HUES64 (cell line): ENCODE measurements at regions not wholly inside any gene's neighbourhood (a gene's known extent, or its start where the extent isn't known, plus 50 kb on each side); places are given as distances from the start of the nearest gene placed in this dataset.

ENCODE experiments used
- H3K27ac ChIP-seq: 2 replicates; pipeline ENCODE4 v1.7.0; 2013; ENCODE audit warnings: low read depth, low read length, inconsistent platforms
- H3K27me3 ChIP-seq: 2 replicates; pipeline ENCODE4 v1.6.1; 2013; ENCODE audit warnings: mild to moderate bottlenecking, low read length; ENCODE audit not compliant: insufficient read depth
- H3K36me3 ChIP-seq: 2 replicates; pipeline ENCODE4 v1.6.1; 2013; ENCODE audit warnings: mild to moderate bottlenecking, low read length; ENCODE audit not compliant: insufficient read depth
- H3K4me1 ChIP-seq: 2 replicates; pipeline ENCODE4 v1.6.1; 2013; ENCODE audit warnings: mild to moderate bottlenecking, low read length, moderate library complexity; ENCODE audit not compliant: insufficient read depth
- H3K4me3 ChIP-seq: 2 replicates; pipeline ENCODE4 v1.5.1; 2013; ENCODE audit warnings: mild to moderate bottlenecking, low read length, moderate library complexity
- H3K9ac ChIP-seq: 2 replicates; pipeline ENCODE4 v1.6.1; 2013; ENCODE audit warnings: mild to moderate bottlenecking, low read depth, low read length
- H3K9me3 ChIP-seq: 2 replicates; pipeline ENCODE4 v1.6.1; 2013; ENCODE audit warnings: low read depth, low read length; ENCODE audit not compliant: insufficient read depth
- WGBS: fragments of 150-250, 120-280 bp; methylation state at CpG from one replicate; pipeline ENCODE4 v1.1.7; 2013; ENCODE audit warnings: missing lambda C conversion rate; 5-methylcytosine and 5-hydroxymethylcytosine counted together

- H3K9ac ChIP-seq: no peak overlapping the region
- no peaks in the 10 kb centered on the region for H3K4me1 ChIP-seq
- 86% methylated on average over 2 of the region's 2 CpGs for WGBS
Measured at GRCh38 chr1:68378296-68379084, 71.3 kb downstream of the RPE65 start.

DNA sequence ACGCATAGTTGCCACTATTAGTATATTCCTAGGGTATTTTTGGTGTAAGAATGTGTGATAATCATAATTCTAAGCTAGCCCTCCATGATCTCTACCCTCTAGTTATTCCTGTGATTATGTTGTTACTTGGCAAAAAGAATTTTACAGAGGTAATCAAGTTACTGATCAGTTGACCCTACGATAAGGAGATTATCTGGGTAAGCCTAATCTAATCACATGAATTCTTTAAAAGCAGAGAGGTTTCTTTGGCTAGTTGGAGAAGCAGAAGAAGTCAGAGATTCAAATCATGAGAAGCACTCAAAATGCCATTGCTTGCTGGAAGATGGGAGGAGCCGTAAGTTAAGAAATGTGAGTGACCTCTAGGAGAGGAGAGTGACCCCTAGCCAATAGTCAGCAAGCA, 72.7 kb downstream of the RPE65 start:
- no peak overlapping the region for H3K9ac ChIP-seq
- no peaks in the 10 kb centered on the region for H3K27me3 ChIP-seq
- no peaks in the 10 kb centered on the region for H3K4me1 ChIP-seq
- H3K27ac ChIP-seq: no peak overlapping the region
- H3K4me3 ChIP-seq: no peak overlapping the region
- no peaks in the 10 kb centered on the region for H3K9me3 ChIP-seq
- no peaks in the 10 kb centered on the region for H3K36me3 ChIP-seq
- WGBS: 95% methylated on average over 2 of the region's 3 CpGs

More at GRCh38 chr1:68378296-68379084, 71.3 kb downstream of the RPE65 start:
- Histone ChIP-seq H3K27me3 (no peaks in the 10 kb centered on the region), H3K9me3 (no peaks in the 10 kb centered on the region), H3K36me3 (no peaks in the 10 kb centered on the region), H3K4me3 (no peak overlapping the region), H3K27ac (no peak overlapping the region)

GRCh38 chr1:68376441-68376840, 73.3 kb downstream of the RPE65 start:
- Histone ChIP-seq H3K27ac (no peak overlapping the region), H3K9ac (no peak overlapping the region), H3K9me3 (no peaks in the 10 kb centered on the region), H3K36me3 (no peaks in the 10 kb centered on the region), H3K27me3 (no peaks in the 10 kb centered on the region), H3K4me1 (no peaks in the 10 kb centered on the region), H3K4me3 (no peak overlapping the region)

DNA sequence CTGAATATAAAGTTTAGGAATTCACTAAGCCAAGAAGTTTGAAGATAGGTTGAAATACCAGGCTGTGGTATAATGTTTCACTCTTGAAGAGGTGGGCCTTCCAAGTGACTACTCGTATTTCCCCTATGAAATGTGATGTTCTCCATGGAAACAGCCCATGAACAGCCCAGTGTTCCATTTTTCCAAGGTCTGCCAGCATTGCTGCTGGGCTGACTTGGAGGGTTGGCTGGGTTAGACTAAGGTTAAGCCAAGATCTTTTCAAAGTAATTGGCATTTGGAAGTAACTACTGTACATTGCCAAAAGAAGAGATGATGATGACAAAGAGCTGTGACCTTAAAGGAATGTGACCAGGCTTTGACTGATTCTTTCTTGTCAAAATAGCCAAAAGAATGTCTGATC, 73.8 kb downstream of the RPE65 start:
- WGBS: 87% methylated on average over 1 of the region's 1 CpG
- Histone ChIP-seq H3K27ac (no peak overlapping the region), H3K9me3 (no peaks in the 10 kb centered on the region), H3K36me3 (no peaks in the 10 kb centered on the region), H3K27me3 (no peaks in the 10 kb centered on the region), H3K9ac (no peak overlapping the region), H3K4me3 (no peak overlapping the region), H3K4me1 (no peaks in the 10 kb centered on the region)

- WGBS: 95% methylated on average over 18 of the region's 18 CpGs
- Histone ChIP-seq H3K4me1 (no peaks in the 10 kb centered on the region), H3K9ac (no peak overlapping the region), H3K27ac (no peak overlapping the region), H3K4me3 (no peak overlapping the region), H3K36me3 (no peaks in the 10 kb centered on the region), H3K27me3 (no peaks in the 10 kb centered on the region), H3K9me3 (no peaks in the 10 kb centered on the region)
Measured at GRCh38 chr1:68373173-68373572, 76.6 kb downstream of the RPE65 start.

DNA sequence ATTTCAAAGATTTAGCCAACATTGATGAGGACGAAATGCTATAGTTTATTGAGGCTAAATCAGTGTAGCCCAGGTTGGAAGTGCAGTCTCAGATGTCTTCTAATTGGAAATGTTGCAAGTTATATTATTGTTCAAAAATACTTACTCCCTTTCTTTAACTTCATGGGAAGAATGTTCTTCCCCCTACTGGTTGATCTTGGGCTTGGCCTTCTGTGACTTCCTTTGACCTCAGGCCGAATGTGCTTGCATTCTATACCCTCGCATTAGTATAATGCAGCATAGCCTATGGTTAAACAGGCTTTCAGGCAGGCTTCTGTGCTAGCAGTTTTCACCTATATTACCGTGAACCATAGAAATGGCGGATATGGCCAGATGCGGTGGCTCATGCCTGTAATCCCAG, 77.3 kb downstream of the RPE65 start:
- Histone ChIP-seq H3K36me3 (no peaks in the 10 kb centered on the region), H3K4me1 (no peaks in the 10 kb centered on the region), H3K4me3 (no peak overlapping the region), H3K27ac (no peak overlapping the region), H3K9me3 (no peaks in the 10 kb centered on the region), H3K9ac (no peak overlapping the region), H3K27me3 (no peaks in the 10 kb centered on the region; the same call in 1 of the 2 replicates)
- 91% methylated on average over 6 of the region's 6 CpGs for WGBS

DNA sequence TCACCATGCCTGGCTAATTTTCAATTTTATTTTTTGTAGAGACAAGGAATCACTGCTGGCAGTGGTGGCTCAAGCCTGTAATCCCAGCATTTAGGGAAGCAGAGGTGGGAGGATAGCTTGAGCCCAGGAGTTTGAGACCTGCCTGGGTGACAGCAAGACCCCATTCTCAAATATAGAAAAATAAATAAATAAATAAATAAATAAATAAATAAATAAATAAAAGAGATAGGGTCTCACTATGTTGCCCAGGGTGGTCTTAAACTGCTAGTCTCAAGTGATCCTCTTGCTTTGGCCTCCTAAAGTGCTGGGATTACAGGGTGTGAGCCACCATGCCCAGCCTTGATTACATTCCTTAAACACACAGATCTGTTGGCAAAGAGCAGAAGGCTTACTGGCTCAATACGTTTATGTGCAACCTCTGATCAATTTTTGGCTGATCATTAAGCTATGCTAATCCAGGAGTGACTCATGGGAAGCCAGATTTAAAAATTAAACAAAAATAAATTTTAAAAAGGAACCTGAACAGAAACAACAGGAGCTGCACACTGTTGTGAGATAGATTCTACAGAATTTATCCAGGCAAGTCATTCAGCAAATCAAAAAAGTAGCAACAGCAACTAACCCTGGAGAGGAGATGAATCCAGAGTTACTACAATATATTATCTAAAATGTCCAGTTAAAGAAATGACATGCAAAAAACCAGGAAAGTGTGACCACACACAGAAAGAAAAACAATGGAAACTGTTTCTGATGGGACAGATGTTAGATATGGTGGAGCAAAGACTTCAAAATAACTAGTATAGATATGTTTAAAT, 79.4 kb downstream of the RPE65 start:
- H3K4me3 ChIP-seq: no peak overlapping the region
- 88% methylated on average over 1 of the region's 1 CpG for WGBS

GRCh38 chr1:68366572-68366971, 83.2 kb downstream of the RPE65 start:
- no peaks in the 10 kb centered on the region for H3K9me3 ChIP-seq
- no peak overlapping the region for H3K9ac ChIP-seq
- no peaks in the 10 kb centered on the region for H3K4me1 ChIP-seq
- no peak overlapping the region for H3K27ac ChIP-seq
- H3K4me3 ChIP-seq: no peak overlapping the region
- WGBS: 89% methylated on average over 4 of the region's 5 CpGs
- no peaks in the 10 kb centered on the region for H3K36me3 ChIP-seq
- H3K27me3 ChIP-seq: no peaks in the 10 kb centered on the region; the same call in 1 of the 2 replicates

More for the DNA sequence above, 79.4 kb downstream of the RPE65 start:
- no peaks in the 10 kb centered on the region for H3K9me3 ChIP-seq
- no peaks in the 10 kb centered on the region for H3K36me3 ChIP-seq
- no peaks in the 10 kb centered on the region for H3K4me1 ChIP-seq
- H3K9ac ChIP-seq: no peak overlapping the region
- no peak overlapping the region for H3K27ac ChIP-seq
- H3K27me3 ChIP-seq: no peaks in the 10 kb centered on the region; the same call in 1 of the 2 replicates

DNA sequence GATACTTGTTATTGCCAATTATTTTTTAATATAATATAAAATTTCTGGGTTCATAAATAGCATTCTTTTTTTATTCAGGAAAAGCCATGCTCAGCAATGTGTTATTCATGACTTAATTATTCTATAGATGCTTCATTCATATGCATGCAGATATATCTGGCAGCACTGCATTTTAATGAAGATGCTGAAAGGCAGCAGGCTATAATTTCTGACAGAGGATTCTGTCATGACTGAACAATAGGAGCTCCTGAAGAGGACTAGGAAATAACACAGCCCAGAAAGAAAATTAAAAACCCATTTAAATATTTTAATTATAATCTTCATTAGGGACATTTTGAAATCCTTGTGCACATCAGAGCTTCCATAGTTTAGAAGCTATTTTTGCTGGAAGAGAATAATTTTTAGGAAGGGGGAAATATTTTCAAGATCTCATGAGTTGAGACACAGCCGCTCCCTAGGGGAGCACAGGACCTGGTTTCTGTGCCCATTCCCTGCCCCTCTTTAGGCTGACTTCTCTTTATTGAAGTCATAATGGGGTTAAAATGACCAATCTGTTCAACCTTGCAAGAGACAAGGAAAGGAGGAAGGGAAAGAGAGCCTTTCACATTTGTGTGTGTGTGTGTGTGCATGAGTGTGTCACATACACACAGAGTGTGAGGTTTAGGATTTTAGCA, 83.9 kb downstream of the RPE65 start:
- Histone ChIP-seq H3K9ac (no peak overlapping the region), H3K27me3 (no peaks in the 10 kb centered on the region; the same call in 1 of the 2 replicates), H3K9me3 (no peaks in the 10 kb centered on the region), H3K27ac (no peak overlapping the region), H3K4me1 (no peaks in the 10 kb centered on the region), H3K36me3 (no peaks in the 10 kb centered on the region), H3K4me3 (no peak overlapping the region)
- 100% methylated on average over 1 of the region's 1 CpG for WGBS

DNA sequence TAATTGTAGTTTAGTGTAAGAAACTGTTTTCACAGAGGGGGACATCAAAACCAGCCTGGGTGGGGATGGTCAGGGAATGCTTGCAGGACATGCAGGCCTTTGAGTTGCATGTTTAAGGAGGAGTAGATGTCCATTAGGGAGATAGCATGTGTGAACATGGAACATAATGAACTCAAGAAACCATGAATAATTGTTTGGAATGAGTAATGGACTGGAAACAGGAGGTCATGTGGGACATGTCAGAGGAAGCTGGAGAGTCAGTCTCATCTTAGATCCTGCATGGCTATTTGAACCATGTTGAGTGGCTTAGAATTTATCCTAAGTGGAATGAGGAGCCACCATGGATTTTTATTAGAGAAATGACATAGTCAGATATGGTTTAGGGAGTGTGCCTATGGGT, 86.4 kb downstream of the RPE65 start:
- Histone ChIP-seq H3K9me3 (no peaks in the 10 kb centered on the region), H3K4me3 (no peak overlapping the region), H3K36me3 (no peaks in the 10 kb centered on the region), H3K27me3 (no peaks in the 10 kb centered on the region; the same call in 1 of the 2 replicates), H3K27ac (no peak overlapping the region), H3K9ac (no peak overlapping the region), H3K4me1 (0 out of 2 replicates have a peak, but pooled peaks cover 3% of the 10 kb centered on the region)

- no peak overlapping the region for H3K9ac ChIP-seq
- H3K9me3 ChIP-seq: no peaks in the 10 kb centered on the region
- H3K4me3 ChIP-seq: no peak overlapping the region
- no peaks in the 10 kb centered on the region for H3K27me3 ChIP-seq
- H3K27ac ChIP-seq: no peak overlapping the region
- H3K36me3 ChIP-seq: no peaks in the 10 kb centered on the region
- WGBS: 98% methylated on average over 3 of the region's 3 CpGs
- 0 out of 2 replicates have a peak, but pooled peaks cover 5% of the 10 kb centered on the region for H3K4me1 ChIP-seq
Measured at GRCh38 chr1:68361346-68361910, 88.3 kb downstream of the RPE65 start.
